Esophagus mucosa (tissue), 1 donor: ENCODE measurements at regions not wholly inside any gene's neighbourhood (a gene's known extent, or its start where the extent isn't known, plus 50 kb on each side); places are given as distances from the start of the nearest gene placed in this dataset.

ENCODE experiments used
- ATAC-seq: fragments of 200-7000 bp; cut with Tn5 transposase; one replicate; pipeline ENCODE4 v1.9.1; 2020
- donor health status: DM: yes; HTN: yes; CAD: no.

DNA sequence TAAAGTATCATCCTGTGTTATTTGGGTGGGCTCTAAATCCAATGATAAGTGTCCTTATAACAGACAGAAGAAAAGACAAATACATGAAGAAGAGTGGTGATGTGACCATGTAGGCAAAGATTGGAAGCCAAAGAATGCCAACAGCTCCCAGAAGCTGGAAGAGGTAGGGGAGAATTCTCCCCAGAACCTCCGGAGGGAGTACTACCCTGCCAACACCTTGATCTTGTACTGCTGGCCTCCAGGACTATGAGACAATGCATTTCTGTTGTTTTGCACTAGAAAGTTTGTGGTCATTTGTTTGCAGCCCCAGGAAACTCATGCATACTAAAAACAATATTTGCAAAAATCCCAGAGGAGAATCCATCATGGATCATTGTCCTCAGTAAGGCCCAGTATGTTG is 115.0 kb upstream of the ARHGAP20 start:
- ATAC-seq, result no peak

DNA sequence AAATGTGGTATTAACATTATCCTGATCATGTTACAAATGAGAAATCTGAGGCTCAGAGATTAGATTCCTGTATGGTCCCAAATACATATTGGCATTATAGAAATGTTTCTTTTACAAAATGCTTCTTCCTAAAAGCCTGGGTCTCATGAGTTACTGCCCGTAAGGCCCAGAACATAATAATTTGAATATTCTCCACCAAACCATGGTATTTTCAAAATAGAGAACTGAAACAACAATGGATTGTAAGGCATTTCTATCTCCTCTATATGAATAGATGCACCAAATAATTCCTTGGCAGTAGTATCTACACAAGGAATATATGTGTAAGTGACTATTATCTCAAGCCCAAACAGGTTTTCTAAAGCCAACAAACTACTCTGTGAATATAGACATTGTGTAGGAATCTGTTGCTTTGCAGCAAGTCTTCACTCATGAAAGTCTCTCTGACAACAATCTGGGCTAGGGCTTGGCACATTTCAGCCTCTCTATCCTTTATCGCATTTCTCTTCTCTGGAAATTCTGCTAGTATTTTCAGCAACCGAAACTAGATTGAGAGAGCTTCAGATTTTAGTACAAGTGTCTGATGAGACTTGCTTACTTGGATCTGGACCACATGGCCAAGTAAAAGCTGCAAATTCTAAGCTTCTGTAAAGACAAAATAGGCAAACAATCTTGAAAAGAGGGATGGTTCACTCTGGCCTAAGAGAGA is 112.8 kb upstream of the ARHGAP20 start:
- no peak for ATAC-seq

DNA sequence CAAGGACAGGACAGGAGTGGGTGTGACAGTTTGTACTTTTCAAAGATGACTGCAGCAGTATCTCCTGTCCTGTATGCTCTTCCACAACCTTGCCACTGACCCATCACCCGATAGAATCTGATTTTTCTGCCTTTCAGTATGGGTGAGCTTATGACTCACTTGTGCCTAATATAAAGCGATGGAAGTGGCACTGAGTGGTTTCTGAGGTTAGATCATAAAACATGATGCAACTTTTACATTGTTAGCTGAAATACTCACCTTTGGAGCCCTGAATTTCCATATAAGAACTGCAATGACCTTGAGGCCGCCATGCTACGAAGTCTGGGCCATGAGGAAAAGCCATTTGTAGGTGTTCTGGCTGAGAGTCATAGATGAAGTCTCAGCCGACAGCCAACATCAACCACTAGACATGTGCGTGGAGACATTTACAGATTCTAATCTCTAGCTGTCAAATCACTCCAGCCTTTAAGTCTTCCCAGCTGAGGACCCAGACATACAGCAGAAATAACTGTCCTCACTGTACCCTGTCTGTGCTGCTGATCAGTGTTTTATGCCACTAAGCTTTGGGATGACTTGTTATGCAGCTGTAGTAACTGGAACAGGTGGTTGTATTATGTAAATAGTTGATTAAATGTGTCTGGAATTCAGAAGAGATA is 105.9 kb upstream of the ARHGAP20 start:
- ATAC-seq, result peak; percentile 77

DNA sequence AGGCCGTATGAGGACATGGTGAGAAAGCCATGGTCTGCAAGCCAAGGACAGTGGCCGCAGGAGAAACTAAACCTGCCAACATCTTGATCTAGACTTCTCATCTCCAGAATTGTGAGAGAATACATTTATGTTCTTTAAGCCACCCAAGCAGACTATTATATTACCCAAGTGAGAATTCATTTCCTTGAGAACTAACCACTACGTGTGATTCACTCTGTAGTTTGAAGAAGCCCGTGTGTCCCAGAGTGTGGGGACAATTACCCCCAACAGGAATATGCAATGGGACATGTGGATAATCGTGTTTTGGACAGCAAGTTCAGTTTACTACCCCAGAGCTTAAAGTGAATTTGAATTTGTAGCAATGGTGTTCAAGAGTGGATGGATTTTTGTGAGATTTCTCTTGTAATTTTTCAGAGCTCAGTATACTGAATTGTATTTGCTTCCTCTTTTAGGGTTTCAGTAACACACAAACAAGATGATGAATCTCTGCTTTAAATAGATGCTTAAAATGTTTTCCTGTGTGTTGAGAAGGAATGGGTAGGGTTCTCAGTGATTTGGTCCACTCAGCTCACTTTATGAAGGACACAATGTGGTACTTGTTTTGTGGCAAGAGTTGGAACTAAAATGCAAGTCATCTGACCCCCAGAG is 100.0 kb upstream of the ARHGAP20 start:
- no peak for ATAC-seq

DNA sequence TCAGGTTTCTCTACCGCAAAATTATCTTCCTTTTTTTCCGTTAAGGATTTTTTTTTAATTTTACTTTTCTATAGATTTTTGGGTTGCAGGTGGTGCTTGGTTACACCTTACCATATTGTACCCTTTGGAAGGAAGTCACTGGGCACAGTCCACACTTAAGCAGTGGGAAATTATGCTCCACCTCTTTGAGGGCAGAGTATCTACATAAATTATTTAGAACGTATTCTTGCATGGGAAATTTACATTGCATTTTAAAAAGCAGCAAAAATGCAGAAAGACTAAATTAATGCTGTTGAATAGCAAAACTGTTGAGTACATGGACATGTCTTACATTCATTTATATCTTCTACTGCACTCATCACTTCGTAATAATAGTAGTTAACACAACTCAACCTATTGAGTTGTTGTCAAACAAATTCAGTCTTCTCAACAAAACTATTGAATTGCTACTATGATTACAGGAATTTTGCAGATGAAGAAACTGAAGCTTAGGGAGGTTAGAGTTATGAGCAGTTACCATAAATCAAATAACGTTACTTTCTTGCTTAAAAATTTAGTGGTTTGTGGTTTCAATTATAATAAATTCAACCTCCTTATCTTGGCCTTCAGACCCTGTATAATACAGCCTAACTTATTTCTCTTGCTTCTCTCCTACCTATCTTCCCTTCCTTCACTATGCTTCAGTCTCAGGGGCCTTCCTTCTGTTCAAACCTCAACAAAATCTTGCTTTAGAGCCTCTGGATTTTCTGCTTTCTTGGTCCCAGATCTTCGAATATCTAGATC is 97.4 kb upstream of the ARHGAP20 start:
- no peak for ATAC-seq

- no peak for ATAC-seq
Observed at GRCh38 chr11:110808248-110808647, 96.0 kb upstream of the ARHGAP20 start.

- no peak for ATAC-seq
Observed at GRCh38 chr11:110807801-110808200, 95.6 kb upstream of the ARHGAP20 start.

DNA sequence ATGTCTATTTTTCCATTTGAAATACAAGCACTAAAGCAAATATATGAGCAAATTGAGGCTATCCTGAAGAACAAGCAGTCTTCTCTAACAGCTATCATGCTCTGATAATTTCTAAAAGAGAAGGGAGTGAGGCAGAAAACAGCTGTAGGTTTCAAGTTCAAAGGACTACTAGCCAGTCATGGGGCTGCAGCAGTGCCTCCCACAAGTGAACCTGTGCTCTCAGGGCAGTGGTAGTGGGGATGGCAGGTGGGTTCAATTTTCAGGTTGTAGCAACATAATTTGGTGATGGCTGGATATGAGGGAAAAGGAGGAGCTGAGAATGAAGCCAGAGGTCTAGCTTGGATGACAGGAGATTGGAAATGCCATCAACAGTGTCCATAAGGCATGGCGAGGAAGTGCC is 93.5 kb upstream of the ARHGAP20 start:
- no peak for ATAC-seq

- ATAC-seq, result no peak
Observed at GRCh38 chr11:110802162-110802561, 89.9 kb upstream of the ARHGAP20 start.

DNA sequence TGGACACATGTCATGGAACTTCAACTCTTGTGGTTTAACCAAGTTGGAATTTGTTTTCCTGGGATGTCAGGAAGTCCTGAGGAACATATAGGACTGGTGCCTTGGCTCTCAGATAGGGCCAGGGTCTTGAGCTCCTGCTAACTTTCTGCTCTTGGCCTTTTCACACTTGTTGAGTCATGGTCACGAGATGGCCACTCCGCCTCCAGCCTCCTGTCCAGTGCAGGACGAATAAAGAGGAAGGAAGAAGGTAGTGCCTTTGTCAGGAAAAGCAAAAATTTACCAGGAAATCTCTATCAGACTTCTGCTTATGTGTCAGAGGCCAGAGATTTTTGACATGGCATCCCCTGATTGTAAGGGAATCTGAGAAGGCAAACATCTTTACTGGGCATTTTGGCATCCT is 89.1 kb upstream of the ARHGAP20 start:
- ATAC-seq, result no peak

DNA sequence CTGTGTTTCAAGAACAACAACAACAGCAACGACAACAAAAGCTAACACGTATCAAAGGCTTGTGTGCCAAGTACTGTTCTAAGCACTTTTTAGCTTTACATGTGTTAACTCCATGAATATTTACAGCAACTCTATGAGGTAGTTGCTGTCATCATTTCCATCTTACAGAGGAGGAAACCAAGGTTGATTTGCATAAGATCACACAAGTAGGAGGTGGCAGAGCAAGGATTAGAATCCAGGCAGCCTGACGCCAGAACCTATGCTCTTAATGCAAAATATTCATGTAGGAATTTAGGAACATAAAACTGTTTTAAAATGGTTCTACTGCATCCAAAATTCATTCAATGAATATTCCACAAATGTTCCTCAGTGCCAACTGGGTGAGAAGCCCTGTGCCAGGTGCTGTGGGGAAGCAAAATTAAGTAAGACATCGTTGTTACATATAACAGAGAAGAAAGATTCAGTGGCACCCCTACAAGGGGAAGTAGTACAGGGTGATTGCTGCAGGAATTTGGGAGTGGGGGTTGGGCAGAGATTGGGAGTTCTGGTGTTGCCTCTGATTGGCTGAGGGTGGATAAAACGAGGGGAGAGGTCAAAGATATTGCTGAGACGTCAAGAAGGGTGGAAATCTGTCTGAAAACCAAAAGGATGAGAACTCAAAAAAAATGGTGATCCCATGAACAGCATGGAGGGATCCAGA is 86.1 kb upstream of the ARHGAP20 start:
- no peak for ATAC-seq

- ATAC-seq, result peak; percentile 93
Observed at GRCh38 chr11:110797453-110797852, 85.2 kb upstream of the ARHGAP20 start.

DNA sequence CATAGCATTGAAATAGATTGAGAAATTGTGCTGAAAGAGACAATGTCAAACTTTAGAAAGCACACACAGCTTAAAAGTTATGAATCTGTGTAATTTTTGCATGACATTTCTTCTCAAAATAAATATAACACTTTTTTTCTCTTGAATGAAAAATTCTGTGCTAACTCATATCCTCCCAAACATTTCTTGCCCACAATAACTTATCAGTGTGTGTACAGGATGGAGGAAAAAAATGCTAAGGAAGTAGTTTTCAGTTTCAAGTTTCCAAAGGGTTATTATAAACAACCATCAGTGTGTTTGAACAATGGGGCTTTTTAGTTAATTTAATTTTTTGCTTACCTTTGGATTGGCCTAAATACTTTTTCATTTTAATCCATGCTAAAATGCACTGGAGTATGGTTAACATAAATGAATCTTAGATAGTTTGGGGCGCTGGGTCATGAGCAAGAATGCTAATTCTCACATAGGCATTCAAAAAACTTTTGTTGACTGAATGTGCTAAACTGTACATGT is 82.9 kb upstream of the ARHGAP20 start:
- ATAC-seq, result no peak

- ATAC-seq, result no peak
Observed at GRCh38 chr11:110793556-110793955, 81.3 kb upstream of the ARHGAP20 start.

GRCh38 chr11:110791621-110792020 is 79.4 kb upstream of the ARHGAP20 start:
- no peak for ATAC-seq

DNA sequence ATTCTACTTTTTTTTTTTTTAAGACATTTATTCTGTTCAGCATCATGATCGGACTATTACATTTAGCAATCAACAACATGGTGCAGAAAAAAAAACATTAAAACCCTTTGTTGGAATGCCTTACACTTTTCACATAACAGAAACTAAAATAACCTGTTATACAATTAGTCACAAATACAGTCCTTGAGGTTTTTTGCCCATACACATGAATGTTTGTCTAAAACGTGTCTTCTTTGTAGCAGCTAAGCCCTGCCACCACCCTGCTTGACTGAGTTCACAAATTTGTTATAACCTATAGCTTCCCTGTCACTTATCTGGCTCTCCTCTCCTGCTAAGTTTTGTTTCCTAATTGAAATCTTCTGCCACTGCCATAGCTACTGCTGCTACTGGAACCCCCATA is 75.4 kb upstream of the ARHGAP20 start:
- peak; percentile 92 for ATAC-seq

- ATAC-seq, result no peak
Observed at GRCh38 chr11:110786226-110786902, 74.1 kb upstream of the ARHGAP20 start.

GRCh38 chr11:110785398-110785797 is 73.2 kb upstream of the ARHGAP20 start:
- no peak for ATAC-seq

DNA sequence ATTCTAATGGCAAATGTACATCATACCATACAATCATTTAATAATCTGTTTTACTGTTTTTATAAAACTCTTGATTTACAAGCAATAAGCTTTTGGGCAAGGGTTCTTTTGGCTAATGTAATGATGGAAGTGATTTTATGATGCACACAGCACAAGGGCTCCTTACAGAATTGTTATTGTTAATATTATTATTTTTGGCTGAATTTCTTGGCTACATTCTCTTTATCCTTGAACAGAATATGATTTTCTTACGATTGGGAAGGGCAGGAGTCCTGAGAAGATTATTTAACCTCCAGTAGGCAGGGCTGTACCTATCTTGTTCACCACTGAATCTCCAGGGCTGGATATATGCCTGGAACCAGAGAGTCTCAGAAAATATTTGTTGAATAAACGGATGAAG is 70.4 kb upstream of the ARHGAP20 start:
- ATAC-seq, result no peak

DNA sequence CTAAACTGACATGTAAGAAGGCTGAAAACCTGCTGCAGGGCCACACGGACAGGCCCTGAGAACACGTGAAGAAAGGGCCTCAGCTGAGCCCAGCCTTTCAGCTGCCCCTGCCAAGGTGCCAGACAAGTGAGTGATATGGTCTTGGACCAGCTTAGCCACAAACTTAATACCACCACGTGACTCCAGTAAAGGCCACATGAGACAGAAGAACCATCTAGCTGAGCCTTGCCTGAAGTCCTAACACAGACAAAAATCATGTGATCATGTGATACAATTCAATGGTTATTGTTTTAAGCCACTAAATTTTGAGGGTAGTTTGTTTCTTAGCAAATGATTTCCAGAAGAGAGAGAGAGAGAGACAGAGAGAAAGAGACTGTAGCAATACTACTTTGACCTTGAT is 66.9 kb upstream of the ARHGAP20 start:
- no peak for ATAC-seq

DNA sequence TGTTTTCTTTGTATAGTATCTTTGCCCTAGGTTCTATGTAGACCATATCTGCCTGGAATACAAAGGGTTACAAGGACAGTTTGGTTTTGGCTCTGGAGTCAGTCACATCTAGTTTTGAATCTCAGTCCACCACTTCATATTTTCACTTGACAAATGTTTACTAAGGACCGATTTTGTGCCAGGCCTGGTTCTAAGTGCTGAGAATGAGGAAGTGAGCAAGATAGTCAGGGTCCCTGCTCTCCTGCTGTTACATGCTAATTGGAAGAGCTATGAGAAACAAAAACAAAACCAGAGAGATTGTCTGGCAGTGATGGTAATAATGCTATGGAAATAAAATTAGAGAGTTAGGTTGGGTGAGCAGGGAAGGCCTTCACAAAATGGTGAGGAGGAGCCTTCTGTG is 66.1 kb upstream of the ARHGAP20 start:
- no peak for ATAC-seq

DNA sequence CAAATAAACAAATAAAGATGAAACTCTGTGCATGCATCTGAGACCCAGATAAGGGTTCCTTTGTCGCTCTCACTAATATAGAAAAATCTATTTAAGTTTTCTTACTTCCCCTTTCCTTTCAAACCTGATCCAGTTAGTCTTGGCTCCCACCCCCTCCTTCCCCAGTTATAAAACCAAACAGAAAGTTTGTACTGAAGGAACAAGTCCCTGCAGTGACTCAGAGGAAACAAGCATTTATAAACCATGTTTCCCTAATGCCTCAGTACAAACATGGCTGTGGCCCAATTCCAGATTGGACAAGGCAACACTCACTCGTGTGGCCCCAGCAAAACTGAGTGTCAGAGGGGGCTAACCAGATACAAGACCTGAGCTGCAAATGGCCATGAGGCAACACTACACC is 65.5 kb upstream of the ARHGAP20 start:
- ATAC-seq, result peak; percentile 69
